HEK293 (cell line): ENCODE measurements at regions not wholly inside any gene's neighbourhood (a gene's known extent, or its start where the extent isn't known, plus 50 kb on each side); places are given as distances from the start of the nearest gene placed in this dataset.
A peak's percentile ranks its signal among the peaks of the same experiment; 100 is the strongest.
"Not testable (repeated sequence)": the region's sequence is repeated elsewhere in the genome, so short reads cannot be mapped to it uniquely, and the experiment has no call there.

Source experiments
- CTCF ChIA-PET: fragments of 350-600 bp; formaldehyde crosslinking; extraction: SDS; loops from one replicate; lab custom pipeline; 2021; ENCODE audit warnings: antibody characterized with exemption; lab: Yijun Ruan, JAX
- POLR2A ChIA-PET: fragments of 300-600 bp; formaldehyde crosslinking; extraction: SDS; loops from one replicate; lab custom pipeline; 2020; ENCODE audit warnings: antibody characterized with exemption, inconsistent platforms; lab: Yijun Ruan, JAX
- H3K27ac ChIP-seq: fragments of 200-500 bp; sonication (Bioruptor generic); 2 replicates; pipeline ENCODE4 v1.5.1; 2014; ENCODE audit warnings: low read depth, low read length, control low read depth, inconsistent platforms; ENCODE audit errors: extremely low read depth
- H3K36me3 ChIP-seq, 2 experiments: fragments of 200-500 bp in 1 of 2; sonication (Bioruptor generic) in 1 of 2; 1 replicate in 1 of 2; 2 replicates in 1 of 2; pipeline ENCODE4 v1.5.1; 2014 to 2017; ENCODE audit warnings: inconsistent platforms in 2 of 2, low read length in 2 of 2; ENCODE audit not compliant: control insufficient read depth in 2 of 2, insufficient read depth in 1 of 2
- H3K4me1 ChIP-seq: fragments of 200-500 bp; sonication (Bioruptor generic); 2 replicates; pipeline ENCODE4 v1.5.1; 2014; ENCODE audit warnings: mild to moderate bottlenecking, low read length, inconsistent platforms; ENCODE audit not compliant: control insufficient read depth, insufficient read depth
- H3K4me3 ChIP-seq: 2 replicates; pipeline ENCODE4 v1.5.1; 2011; ENCODE audit warnings: low read depth, mild to moderate bottlenecking, control low read depth, low read length, moderate library complexity
- H3K9me3 ChIP-seq: fragments of 200-500 bp; sonication (Bioruptor generic); 2 replicates; pipeline ENCODE4 v1.5.1; 2014; ENCODE audit warnings: low read depth, low read length, inconsistent platforms; ENCODE audit not compliant: control insufficient read depth, insufficient read depth
- ZNF654 ChIP-seq: fragments of 450-650 bp; formaldehyde crosslinking; IDR thresholded peaks from 2 replicates; pipeline ENCODE4 v1.5.1; 2016; ENCODE audit warnings: low read depth, missing biosample characterization, missing genetic modification characterization
- TF ChIP-seq, protein P1 (sequence below): fragments of 450-650 bp; formaldehyde crosslinking; IDR thresholded peaks from 2 replicates; pipeline ENCODE4 v1.5.1; 2016; ENCODE audit warnings: missing biosample characterization, missing genetic modification characterization

DNA sequence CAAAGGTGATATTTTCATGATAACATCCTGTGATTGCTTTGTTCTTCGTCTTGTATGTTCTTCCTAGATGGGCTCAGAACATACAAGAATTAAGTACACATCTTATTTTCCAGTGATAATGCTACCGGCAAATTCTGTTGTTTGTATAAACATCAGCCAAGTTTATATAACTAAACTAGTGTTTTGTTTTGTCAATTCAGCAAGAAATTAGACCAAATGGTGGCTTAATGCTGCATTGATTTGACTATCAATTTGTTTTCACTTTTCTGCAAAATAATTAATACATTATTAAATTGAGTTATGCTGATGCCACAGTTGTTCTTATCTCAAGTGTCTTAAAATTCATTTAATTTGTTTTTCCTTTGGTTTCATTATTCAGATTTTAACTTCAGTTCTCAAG is 177.7 kb downstream of the OR4F29 start:
- H3K9me3 ChIP-seq, POLR2A ChIA-PET, CTCF ChIA-PET: not testable (repeated sequence)

DNA sequence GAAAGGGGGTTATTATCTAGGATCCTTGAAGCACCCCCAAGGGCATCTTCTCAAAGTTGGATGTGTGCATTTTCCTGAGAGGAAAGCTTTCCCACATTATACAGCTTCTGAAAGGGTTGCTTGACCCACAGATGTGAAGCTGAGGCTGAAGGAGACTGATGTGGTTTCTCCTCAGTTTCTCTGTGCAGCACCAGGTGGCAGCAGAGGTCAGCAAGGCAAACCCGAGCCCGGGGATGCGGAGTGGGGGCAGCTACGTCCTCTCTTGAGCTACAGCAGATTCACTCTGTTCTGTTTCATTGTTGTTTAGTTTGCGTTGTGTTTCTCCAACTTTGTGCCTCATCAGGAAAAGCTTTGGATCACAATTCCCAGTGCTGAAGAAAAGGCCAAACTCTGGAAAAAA is 183.7 kb downstream of the OR4F29 start:
- POLR2A ChIA-PET, CTCF ChIA-PET, H3K9me3 ChIP-seq, H3K27ac ChIP-seq, H3K36me3 ChIP-seq, H3K4me3 ChIP-seq, H3K4me1 ChIP-seq: not testable (repeated sequence)
- TF ChIP-seq, protein P1, sequence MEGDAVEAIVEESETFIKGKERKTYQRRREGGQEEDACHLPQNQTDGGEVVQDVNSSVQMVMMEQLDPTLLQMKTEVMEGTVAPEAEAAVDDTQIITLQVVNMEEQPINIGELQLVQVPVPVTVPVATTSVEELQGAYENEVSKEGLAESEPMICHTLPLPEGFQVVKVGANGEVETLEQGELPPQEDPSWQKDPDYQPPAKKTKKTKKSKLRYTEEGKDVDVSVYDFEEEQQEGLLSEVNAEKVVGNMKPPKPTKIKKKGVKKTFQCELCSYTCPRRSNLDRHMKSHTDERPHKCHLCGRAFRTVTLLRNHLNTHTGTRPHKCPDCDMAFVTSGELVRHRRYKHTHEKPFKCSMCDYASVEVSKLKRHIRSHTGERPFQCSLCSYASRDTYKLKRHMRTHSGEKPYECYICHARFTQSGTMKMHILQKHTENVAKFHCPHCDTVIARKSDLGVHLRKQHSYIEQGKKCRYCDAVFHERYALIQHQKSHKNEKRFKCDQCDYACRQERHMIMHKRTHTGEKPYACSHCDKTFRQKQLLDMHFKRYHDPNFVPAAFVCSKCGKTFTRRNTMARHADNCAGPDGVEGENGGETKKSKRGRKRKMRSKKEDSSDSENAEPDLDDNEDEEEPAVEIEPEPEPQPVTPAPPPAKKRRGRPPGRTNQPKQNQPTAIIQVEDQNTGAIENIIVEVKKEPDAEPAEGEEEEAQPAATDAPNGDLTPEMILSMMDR (tag by site-specific recombination): peak; percentile 45; the same call in 1 of the 2 replicates
- peak; percentile 58 for TF ChIP-seq ZNF654 (tag by site-specific recombination)

More for the DNA sequence above, 177.7 kb downstream of the OR4F29 start:
- H3K4me3 ChIP-seq, H3K27ac ChIP-seq, H3K36me3 ChIP-seq, H3K4me1 ChIP-seq: not testable (repeated sequence)
